RWPE1 (cell line): ENCODE measurements at regions not wholly inside any gene's neighbourhood (a gene's known extent, or its start where the extent isn't known, plus 50 kb on each side); places are given as distances from the start of the nearest gene placed in this dataset.

ENCODE experiments used
- CTCF ChIA-PET: fragments of 350-600 bp; sonication (Branson Sonifier 250); formaldehyde crosslinking; extraction: SDS; loops from one replicate; lab custom pipeline; 2021; lab: Yijun Ruan, JAX
- POLR2A ChIA-PET: fragments of 400-600 bp; formaldehyde crosslinking; extraction: SDS; loops from one replicate; lab custom pipeline; 2020; ENCODE audit warnings: antibody characterized with exemption; ENCODE audit not compliant: low non-redundant PET; lab: Yijun Ruan, JAX
- DNase-seq: peaks from one replicate; pipeline ENCODE4 v3.0.0; 2012; ENCODE audit warnings: low spot score
- H3K27ac ChIP-seq: fragments of 450-650 bp; 2 replicates; pipeline ENCODE4 v1.5.1; 2017
- TF ChIP-seq, protein P1 (sequence below): fragments of 450-650 bp; conservative IDR thresholded peaks from 2 replicates; pipeline ENCODE4 v1.5.1; 2017; ENCODE audit warnings: low read depth, mild to moderate bottlenecking

DNA sequence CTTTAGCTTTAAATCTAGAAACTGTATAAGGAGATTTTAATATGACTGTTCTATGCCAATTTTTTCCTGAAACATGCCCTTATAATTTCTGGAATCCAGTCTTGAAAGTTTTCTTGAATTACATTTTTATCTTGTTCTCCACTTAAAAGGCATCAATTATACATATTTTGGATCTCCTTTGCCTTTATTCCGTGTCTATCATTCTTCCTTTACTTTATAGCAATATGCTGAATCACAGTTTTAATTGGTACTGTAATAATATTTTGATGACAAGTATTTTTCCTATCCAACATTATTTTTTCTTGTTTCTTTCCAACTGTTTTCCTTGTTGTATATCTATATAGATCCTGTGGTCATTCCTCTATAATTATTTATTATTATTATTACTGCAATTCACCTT, 361.2 kb downstream of the PIK3R1 start:
- POLR2A ChIA-PET: no interaction called here
- TF ChIP-seq, protein P1, sequence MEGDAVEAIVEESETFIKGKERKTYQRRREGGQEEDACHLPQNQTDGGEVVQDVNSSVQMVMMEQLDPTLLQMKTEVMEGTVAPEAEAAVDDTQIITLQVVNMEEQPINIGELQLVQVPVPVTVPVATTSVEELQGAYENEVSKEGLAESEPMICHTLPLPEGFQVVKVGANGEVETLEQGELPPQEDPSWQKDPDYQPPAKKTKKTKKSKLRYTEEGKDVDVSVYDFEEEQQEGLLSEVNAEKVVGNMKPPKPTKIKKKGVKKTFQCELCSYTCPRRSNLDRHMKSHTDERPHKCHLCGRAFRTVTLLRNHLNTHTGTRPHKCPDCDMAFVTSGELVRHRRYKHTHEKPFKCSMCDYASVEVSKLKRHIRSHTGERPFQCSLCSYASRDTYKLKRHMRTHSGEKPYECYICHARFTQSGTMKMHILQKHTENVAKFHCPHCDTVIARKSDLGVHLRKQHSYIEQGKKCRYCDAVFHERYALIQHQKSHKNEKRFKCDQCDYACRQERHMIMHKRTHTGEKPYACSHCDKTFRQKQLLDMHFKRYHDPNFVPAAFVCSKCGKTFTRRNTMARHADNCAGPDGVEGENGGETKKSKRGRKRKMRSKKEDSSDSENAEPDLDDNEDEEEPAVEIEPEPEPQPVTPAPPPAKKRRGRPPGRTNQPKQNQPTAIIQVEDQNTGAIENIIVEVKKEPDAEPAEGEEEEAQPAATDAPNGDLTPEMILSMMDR: no peak
- CTCF ChIA-PET: no interaction called here
- no peak for DNase-seq
- no peak overlapping the region for H3K27ac ChIP-seq

DNA sequence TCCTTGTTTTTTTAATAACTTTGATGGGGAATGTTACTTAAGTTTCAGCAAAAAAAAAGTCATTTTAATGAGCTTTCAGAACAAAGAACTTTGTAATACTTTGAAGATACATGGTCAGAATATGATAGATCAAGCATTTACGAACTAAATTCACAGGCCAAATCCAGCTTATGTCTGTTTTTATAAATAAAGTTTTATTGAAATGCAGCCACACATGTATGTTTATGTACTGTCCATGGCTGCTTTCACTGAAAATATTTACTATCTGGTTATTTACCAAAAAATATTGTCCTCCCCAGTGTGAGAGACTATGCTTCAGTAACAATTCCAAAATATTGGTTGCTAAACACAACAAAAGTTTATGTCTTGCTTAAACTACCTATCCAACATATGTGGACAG, 366.7 kb downstream of the PIK3R1 start:
- POLR2A ChIA-PET: no interaction called here
- H3K27ac ChIP-seq: no peak overlapping the region
- DNase-seq: no peak
- TF ChIP-seq, protein P1: no peak
- CTCF ChIA-PET: no interaction called here

DNA sequence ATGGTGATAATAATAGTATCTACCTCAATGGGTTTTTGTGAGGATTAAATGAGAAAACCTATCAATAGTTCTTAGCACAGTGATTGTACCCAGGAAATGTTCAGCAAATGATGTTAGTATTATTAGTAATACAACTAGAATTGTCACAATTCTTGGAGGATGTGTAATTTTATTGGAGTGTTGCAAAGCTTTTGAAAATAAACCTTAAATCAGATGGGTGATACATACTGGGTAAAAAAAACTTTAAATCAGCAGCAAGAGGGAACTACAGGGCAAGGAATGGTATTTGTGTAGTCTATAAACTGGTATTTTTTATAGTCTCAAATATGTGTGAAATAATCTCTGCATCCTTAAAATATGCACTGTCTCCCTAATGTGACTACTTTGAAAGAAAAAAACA, 371.6 kb downstream of the PIK3R1 start:
- no peak overlapping the region for H3K27ac ChIP-seq
- TF ChIP-seq, protein P1: no peak
- ChIA-PET POLR2A (no interaction called here), CTCF (interaction anchor here (1.2 kb wide), 1 partner anchor 16 kb away, joined by 4 read pairs; no protein-coding TSS in a partner anchor)
- no peak for DNase-seq

DNA sequence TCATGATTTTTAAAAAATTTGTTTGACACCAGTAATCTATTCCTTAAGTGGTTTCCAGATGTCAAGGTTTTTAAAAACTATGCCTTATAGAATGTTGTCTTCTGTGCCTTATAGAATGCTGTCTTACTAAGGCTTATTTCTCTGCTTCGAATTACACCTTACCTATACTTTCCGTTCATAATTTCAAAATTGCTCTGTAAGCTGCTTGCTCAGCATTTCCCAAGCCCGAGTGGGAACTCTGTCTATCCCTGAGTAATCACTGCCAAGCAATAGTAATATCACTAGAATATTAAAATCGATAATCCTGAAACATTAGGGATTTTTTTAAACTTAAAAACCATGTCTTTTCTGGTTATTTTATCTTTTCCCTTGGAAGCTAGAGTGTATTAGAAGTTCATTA, 376.3 kb downstream of the PIK3R1 start:
- no peak for DNase-seq
- POLR2A ChIA-PET: no interaction called here
- no peak overlapping the region for H3K27ac ChIP-seq
- CTCF ChIA-PET: interaction anchor here (0.5 kb wide), 1 partner anchor 420 kb away, joined by 5 read pairs; no protein-coding TSS in a partner anchor
- TF ChIP-seq, protein P1: no peak

DNA sequence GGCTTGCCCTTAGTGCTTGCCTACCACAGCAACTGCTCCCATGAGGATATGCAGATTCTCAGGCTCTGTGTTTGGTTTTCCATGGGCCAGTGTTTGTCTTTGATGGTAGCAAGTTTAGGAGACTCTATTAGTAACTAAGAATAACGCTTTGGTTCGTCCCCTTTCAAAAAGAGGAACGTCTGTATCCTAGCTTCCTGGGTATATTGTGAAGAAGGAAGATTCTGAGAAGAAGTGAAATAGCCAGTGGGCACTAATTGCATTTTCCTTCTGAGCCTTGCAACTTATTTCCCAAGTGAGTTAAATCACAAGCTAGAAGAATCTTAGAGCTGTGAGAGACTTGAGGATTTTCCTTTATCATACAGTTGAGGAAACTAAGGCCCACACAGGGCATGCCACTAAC, 376.8 kb downstream of the PIK3R1 start:
- H3K27ac ChIP-seq: no peak overlapping the region
- POLR2A ChIA-PET: no interaction called here
- CTCF ChIA-PET: no interaction called here
- DNase-seq: no peak
- TF ChIP-seq, protein P1: no peak

DNA sequence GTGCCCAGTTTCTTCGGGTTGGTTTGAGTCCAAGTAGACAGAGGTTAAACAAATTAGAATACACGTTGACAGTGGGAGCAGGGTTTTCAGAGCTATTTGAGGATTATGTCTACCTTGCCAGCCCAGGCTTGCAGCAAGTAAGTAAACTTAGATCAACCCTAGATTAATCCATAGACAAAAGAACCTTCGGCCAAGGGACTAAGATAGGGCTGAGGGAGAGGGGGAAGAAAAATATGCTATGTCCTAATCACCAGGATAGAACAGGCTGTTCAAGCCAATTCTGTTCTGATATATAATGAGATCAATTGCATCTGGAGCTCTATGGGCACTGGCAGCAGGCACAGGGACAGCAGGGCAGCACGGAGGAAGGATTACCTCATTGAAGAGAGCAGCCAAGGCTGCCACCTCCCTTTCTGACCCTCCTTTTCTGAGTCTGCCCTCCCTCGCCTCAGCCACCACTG, 377.7 kb downstream of the PIK3R1 start:
- H3K27ac ChIP-seq: peak overlapping the region; percentile 59
- ChIA-PET CTCF (no interaction called here), POLR2A (interaction anchor here (0.7 kb wide), 1 partner anchor 58 kb away, joined by 6 read pairs; no protein-coding TSS in a partner anchor)
- TF ChIP-seq, protein P1: no peak
- no peak for DNase-seq
